ENCODE measurements at regions not wholly inside any gene's neighbourhood (a gene's known extent, or its start where the extent isn't known, plus 50 kb on each side); places are given as distances from the start of the nearest gene placed in this dataset.
A peak's percentile ranks its signal among the peaks of the same experiment; 100 is the strongest.
"Not testable (repeated sequence)": the region's sequence is repeated elsewhere in the genome, so short reads cannot be mapped to it uniquely, and the experiment has no call there.

DNA sequence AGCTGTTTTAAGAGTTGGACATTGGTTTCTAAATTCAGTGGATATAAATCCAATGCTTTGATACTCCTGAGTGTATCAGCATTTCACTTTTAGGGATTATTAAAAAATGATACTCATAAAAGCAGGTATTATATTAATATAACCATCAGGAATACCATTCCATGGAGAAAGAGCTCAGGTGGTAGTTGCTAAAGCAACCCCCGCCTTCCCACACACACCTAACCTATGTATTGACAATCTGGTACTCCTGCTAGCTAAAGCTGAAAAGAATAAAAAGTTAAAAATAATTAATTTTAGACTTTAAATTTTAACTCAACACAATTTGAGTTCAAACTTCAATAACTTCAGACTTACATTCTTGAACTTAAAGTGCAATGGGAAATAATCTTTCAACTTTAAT, 717.1 kb upstream of the HS3ST1 start:
- no peak for DNase-seq

DNA sequence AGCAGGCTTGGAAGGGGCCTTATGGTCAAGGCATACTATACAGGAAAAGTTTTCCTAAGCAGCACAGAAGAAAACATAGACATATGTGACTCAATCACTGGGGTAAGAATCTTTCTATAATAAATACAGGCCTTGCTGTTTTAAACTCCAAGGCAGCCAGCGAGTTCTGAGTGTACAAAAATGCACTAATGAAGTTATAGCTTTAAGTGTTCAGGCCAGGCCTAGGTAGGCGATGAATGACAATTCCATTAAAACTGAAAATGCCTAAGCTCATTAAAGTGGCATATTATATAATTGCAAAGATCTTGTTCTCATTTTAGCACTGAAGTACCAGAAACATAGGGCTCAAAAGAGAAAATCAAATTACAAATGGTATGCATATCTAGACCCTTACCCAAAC, 716.4 kb upstream of the HS3ST1 start:
- DNase-seq: no peak

DNA sequence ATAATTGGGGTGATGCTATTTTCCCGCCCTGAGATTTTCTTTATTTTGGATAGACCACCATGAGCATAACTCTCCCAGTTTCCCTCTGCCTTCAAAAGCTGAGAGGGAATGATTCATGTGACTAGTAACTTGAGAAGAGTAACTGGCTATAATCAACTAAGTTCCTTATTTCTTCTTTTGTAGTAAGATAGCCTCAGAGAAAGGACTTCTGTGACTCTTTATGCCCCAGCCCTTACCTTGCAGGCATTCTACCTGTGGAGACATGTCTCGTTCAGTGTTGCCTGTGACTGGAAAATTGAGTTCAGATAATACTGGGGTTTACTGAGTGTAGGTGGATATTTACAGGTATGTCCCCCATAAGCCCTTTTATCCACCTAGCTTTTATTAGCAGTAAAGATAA, 715.4 kb upstream of the HS3ST1 start:
- no peak for DNase-seq

DNA sequence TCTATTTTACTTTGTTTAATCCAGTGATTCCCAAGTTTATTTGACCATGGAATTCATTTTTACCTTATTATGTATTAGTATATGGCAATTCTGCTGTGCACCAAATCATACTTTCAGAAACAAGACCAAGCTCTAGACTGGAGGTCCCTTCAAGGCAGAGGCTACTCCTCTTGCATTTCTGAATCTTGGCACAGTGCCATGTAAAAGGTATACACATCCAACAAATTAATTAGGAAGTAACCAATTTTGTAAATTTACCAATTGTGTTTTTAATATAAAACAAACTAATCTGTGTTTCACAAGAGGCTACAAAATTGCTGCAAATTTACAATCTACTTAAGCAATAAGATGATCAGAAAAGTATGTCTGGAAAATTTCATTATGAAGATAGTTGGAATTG, 712.2 kb upstream of the HS3ST1 start:
- DNase-seq: no peak

DNA sequence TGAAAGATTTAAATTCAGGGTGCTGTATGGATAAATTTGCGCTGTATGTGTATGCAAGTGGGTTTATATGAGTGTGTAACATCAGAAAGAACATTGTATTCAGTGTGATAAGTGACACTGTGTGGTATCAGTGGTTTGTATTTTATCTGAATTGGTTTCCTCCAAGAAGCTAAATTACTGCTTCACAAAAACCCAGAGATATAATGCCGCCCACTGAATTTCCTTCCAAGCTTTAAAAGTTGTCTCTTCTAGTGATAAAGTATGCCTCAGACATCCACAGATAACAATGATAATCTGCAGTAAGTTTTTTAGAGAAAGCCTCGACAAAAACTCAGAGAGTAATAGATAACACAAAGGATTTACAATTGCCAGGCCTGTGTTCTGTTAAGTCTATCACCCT, 710.6 kb upstream of the HS3ST1 start:
- DNase-seq: no peak

DNA sequence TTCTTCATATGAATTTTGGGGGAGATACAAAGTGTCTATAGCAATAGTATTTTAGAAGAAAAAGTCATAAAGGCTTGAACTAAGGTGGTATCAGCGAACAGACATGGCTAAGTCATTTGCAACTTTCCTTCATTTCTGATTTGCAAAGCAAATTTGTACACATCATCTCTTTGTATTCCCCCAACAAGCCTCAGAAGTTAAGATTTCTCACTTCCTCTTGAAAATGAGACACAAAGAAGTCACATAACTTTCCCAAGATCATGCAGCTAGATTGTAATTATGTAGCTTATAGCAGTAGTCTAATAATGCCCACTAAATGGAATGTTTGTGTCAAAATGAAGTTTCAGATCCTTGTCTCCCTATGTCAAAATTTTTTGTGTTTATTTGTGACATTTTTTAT, 709.8 kb upstream of the HS3ST1 start:
- no peak for DNase-seq

DNA sequence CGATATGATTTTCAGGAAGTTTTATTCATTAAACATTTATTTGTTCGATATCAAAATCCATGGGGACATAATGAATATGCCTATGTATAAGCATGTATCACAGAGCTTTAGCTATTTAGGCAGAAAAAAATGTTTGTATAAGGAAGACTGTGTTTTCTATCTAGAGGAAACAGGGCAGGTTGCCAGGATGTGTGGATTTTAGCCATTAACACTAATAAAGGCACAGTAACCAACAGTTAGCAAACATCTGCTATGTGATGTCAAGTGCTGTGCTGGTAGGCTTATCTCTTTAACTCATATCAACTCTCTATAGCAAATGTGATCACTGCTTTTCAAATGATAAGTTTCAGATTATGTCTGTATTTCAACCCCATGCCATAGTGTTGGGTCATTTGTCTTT, 708.9 kb upstream of the HS3ST1 start:
- no peak for DNase-seq

DNA sequence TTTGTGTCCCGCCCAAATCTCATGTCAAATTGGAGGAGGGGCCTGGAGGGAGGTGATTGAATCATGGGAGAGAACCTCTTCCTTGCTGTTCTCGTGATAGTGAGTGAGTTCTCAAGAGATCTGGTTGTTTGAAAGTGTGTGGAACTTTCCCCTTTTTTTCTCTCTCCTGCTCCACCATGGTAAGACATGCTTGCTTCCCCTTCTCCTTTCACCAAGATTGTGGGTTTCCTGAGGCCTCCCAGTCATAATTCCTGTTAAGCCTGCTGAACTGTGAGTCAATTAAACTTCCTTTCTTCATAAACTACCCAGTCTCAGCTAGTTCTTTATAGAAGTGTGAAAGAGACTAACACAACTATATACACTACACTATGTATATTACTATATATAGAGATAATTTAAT, 697.8 kb upstream of the HS3ST1 start:
- DNase-seq: no peak

DNA sequence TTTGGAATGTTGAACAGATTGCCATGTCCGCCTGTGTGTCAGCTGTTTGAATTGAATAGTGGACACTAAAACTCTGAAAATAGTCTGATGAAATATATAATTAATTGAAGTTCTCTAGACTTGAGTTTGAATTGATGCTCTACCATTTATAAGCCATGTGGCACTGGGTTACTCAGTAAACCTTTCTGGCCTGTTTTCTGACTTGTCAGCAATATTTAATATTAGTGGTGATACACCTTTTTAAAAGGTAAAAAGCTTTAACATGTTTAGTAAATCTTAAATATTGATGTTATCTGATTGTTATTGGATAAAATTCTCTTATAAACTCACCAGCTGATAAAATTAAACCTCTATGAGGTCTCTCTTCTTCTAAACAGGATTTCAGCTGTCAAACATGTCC, 695.4 kb upstream of the HS3ST1 start:
- no peak for DNase-seq

DNA sequence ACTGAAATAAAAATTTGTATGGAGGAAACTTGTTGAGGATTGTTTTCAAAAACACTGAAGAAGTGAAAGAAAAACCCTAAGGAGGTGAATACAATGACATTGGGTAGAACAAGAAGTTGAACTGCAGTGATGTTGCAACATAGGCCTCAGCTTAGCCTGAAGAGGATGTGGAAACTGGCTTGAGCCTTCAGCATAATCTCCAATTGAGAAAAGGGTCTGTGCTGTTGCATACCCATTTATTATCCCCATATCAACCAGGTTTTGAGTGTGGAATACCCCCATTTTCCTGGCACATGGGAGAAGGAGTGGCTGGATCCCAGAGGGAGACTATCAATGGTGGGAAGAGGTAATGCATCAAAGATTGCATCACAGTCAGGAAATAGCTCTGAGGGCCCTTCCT, 695.0 kb upstream of the HS3ST1 start:
- no peak for DNase-seq

DNA sequence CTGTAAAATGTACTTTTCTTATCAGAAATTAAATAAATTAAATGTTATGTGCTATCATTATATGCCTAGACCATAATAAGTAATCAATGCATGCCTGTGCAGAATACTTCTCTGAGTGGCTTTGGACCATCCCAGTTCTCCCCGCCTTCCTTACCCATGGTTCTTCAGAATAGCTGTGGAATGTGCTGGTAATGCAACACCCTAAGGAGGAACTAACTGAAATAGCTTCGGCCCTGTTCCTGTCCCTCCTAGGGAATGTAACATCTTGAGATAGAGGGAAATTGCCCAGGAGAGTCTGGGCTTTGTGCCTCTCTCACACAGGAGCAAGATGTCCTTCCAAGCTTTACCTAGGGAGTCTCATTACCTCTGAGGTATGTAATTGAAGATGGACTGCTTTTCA, 693.6 kb upstream of the HS3ST1 start:
- DNase-seq: no peak

DNA sequence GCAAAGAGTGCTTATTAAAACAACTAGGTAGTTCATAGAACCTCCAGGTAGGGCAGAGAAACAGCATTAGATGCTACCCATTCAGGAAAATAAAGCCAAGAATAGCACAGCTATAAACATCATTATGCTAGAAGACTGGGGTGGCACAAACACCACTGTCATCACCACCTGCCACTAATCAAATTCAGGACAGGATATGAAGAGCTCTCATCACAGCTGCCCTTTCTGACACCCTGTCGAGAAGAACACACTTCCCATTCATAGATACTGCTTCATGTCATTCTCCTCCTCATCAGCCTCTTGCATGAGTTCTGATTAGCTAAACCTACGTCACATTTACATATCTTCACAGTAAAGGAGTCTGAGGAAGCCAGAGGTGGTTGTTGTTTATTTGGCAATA, 692.3 kb upstream of the HS3ST1 start:
- no peak for DNase-seq

DNA sequence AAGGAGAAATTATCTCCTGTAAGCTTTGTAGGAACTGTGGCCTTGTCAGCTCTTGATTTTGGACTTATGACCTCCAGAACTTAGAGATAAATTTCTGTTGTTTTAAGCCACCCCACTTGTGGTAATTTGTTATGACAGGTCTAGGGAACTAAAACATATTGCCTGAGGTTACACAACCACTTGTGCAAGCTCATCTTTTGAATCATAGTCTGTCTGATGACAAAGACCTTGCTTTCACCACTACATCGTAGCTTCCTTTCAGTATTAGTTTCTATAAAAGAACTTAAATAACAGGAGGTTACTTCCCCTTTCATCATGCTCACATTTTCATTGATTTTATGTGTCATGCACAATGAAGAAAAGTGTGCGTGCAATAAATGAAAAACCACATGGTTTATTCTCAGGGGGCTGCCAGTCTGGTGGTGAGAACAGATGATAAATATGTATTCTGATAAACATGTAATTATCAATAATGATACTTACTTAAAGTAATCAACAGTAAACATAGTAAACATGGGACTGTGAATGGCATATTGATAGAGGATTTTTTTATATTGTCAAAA, 690.0 kb upstream of the HS3ST1 start:
- DNase-seq: peak; percentile 16

DNA sequence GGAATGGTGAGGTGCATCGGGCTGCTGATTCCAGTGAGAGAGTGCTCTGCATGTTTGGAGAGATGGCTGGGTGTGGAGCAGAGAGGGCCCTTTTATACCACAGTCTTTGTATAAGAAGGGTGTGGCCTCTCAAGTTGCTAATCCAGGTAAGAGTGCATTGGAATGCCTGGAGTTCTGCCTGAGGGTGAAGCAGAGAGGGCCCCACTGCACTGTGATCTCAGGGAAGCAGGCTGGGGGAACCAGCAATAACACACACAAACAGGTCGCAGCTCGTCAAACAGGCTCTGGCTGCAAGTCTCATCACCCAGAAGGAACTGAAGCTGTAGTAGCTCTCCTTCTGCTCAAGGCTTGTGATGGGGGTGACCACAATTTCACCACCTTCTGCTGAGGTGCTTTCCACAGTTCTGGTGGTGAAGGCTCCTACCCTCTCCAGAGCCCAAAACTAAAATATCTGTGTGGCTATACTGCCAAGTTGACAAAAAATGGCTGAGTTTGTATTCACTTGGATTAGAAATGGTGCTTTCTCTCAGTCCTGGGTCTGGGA, 687.4 kb upstream of the HS3ST1 start:
- DNase-seq: no peak

DNA sequence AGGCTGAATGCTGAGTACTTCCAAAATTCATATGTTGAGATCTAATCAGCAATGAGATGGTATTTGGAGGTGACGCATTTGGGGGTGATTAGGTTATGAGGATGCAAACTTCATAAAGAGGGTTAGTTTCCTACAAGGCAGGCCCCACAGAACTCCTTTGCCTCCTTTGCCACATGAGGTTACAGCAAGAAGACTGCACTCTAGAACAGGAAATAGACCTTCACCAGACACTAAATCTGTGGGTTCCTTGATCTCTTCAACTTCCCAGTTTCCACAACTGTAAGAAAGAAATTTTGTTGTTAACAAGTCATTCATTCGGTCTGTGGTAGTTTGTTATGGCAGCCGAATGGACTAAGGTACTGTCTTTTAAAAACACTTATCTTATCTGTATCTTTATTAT, 681.9 kb upstream of the HS3ST1 start:
- no peak for DNase-seq

DNA sequence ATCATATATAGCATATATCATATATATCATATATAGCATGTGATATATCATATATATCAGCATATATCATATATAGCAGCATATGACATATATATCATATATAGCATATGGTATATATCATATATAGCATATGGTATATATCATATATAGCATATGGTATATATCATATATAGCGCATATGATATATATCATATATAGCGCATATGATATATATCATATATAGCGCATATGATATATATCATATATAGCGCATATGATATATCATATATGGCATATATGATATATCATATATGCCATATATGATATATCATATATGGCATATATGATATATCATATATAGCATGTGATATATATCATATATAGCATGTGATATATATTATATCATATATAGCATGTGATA, 680.4 kb upstream of the HS3ST1 start:
- DNase-seq: not testable (repeated sequence)

DNA sequence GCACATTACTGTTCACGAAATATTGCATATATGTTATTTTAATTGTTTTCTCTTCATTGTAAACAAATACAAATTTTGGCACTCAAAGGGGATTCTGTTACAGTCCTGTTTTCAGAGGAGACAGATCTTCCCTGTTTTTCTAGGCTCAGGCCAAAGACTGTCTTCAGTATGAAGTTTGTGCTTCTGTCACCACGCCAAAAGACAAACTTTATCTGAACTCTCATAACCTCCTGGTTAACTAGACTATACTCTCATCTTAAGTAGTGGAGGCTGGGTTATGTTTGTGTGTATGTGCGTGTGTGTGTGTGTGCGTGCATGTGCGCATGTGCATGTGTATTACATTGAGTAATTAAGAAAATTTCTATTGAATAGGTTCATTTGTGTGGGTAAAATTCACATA, 676.8 kb upstream of the HS3ST1 start:
- DNase-seq: no peak

DNA sequence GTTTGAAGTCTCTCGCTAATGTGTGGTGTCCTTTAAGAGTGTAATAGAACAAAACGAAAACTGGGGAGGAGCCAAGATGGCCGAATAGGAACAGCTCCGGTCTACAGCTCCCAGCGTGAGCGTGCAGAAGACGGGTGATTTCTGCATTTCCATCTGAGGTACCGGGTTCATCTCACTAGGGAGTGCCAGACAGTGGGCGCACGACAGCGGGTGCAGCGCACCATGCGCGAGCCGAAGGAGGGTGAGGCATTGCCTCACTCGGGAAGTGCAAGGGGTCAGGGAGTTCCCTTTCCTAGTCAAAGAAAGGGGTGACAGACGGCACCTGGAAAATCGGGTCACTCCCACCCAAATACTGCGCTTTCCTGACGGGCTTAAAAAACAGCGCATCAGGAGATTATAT, 661.2 kb upstream of the HS3ST1 start:
- DNase-seq: not testable (repeated sequence)

DNA sequence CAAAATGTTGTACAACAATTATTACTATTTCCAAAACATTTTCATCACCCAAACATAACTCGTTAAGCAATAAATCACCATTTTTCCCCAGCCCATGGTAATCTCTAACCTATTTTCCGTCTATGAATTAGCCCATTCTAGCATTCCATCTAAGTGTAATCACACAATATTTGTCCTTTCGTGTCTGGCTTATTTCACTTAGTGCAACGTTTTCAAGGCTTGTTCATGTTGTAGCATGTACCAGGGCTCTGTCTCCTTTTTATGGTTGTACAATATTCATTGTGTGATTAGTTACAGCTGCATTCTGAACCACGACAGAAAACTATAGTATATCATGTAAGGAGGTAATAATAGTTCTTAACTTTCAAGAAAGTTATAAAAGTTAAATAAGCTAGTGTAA, 656.0 kb upstream of the HS3ST1 start:
- DNase-seq: no peak

DNA sequence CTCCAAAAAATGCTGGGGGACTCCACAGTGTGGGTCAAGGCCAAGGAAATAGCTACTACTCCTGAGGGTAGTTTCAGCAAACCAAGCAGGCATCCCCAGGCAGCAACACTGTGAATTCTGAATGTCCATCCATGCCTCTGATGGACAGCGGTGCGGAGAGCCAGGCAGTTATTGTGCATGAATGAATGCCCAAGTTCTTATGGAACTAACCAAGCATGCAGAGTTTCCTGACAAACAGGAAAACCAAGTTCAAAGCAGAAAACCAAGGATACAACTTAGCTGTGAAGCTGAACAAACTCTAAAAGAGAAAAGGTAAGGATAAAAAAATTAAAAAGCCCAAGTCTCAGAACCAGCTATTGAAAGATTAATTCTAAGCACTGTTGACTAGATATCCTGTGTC, 642.6 kb upstream of the HS3ST1 start:
- peak; percentile 84 for DNase-seq

DNA sequence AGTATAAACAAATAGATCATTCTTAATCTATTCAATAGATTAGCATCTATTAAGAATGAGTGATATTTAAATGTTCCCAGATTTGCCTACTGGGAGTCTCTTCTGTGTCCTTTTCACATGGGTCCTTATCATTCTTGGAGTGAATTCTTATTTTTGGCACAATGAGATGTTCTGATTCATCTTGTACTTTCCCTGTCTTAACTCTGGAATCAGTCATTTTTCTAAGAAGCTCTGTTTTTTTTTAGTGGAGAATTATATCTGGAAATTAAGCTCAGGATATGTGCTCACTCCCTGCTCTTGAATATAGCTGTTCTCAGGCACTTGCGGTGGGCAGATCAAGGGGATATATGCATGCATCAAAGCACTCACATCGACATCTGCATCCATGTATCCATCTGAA, 625.3 kb upstream of the HS3ST1 start:
- no peak for DNase-seq

DNA sequence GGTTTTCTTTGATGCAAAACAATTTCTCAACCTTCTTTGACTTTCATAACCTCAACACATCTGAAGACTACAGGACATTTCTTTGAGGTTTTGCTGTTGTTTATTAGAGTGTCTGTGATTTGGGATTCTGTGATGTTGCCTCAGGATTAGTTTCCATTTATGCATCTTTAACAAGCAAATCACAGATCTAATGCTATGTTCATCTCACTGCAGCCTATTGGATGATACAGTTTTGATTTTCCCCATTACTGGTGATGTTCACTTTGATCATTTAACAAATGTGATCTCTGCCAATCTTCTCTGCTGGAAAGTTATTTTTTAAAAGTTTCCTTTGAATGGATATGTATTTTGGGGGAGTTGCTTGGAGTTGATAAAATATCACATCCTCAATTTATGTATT, 624.9 kb upstream of the HS3ST1 start:
- no peak for DNase-seq

DNA sequence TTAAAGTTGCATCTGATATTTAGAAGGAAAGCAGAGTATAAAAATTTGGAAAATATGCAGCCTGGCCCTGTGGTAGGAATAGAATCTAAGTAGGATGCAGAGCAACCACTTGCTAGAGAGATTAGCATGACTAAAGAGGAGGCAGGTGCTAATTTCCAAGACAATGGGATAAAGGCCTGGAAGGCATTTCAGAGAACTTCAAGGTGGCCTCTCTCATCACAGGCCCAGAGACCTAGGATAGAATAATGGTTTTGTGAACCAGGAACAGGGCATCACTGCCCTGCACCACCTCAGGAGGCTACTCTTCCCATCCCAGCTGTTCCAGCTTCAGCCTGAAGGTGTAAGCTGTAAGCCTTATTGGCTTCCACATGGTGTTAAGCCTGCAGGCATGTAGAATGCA, 621.7 kb upstream of the HS3ST1 start:
- DNase-seq: no peak

DNA sequence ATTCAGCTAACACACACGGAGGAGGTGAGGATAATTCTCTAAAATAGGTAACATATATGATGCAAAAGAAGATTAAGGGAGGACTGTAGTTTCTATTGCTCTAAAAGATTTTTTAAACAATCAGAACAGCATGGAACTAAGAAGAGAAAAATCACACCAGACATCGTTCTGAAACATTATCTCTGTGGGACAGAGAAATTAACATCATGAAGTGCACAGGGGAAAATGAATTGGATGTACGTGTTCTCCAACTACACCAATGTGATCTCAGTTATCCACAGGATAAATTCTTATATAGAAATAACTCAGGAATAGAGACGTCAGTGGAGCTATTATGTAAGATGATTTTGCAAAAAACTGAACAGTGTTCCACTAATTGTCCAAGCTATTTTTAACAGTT, 614.1 kb upstream of the HS3ST1 start:
- DNase-seq: no peak

DNA sequence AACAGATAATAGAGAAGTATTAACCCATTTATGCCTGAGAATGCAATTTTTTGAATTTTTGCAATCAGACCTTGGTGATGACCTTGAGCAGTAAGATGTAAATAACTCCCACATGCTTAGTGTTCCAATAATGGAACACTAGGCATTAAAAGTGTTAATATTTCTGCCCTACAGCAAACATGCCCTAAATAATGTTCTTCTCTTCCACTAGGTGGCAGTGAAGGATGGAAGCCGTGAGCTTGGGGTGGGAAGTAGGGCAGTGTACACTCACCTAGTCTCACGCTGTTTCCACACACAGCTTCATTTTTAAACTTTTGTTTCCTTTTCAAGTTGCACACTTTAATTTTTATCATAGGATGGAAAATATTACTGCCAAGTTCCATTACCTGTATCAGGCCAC, 613.1 kb upstream of the HS3ST1 start:
- DNase-seq: peak; percentile 7

DNA sequence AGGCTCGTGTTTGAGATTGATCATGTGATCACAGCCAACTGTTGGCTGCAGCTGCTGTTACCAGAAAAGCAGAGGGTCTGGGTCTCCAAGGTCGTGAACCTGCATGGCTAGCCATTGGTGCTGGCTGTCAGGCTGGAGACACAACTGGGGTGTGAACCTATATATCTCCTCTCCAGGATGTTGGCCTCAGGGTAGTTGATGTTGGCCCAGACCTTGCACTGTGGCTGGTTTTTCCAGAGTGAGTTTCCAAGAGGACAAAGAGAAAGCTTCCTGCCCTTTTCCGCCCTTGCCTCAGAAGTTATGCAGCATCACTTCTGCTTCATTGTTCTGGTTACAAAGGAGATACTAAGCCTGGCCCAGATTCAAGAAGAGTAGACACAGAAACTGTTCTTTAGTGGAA, 607.8 kb upstream of the HS3ST1 start:
- DNase-seq: no peak

Data from eye (tissue), 1 donor.